Activated T-cell treated with anti-CD3 and anti-CD28 coated beads, Interleukin-2, amount 50 U/mL, for 72 hours (primary cell): ENCODE measurements at regions not wholly inside any gene's neighbourhood (a gene's known extent, or its start where the extent isn't known, plus 50 kb on each side); places are given as distances from the start of the nearest gene placed in this dataset.

ENCODE experiments used
- ATAC-seq, 2 donors: fragments of 150-1000 bp; cut with Tn5 transposase; replicated peaks in 1 of 2; 2 replicates each; pipeline ENCODE4 v1.10.0; 2021; ENCODE audit warnings: moderate library complexity in 2 of 2, mild to moderate bottlenecking in 1 of 2
- DNase-seq, 2 donors: peaks; one replicate each; pipeline ENCODE4 v3.0.0; 2021 to 2022; ENCODE audit warnings: mixed read lengths in 1 of 2
- H3K27ac Mint-ChIP-seq: one replicate; pipeline ENCODE4 v1.8.0; 2022; ENCODE audit warnings: mild to moderate bottlenecking, moderate library complexity, mixed read lengths
- H3K27me3 Mint-ChIP-seq: one replicate; pipeline ENCODE4 v1.8.0; 2022; ENCODE audit warnings: low read depth, mixed read lengths
- H3K36me3 Mint-ChIP-seq, 2 donors: one replicate each; pipeline ENCODE4 v1.8.0; 2022; ENCODE audit warnings: mixed read lengths in 2 of 2, mild to moderate bottlenecking in 1 of 2; ENCODE audit not compliant: insufficient read depth in 2 of 2
- H3K4me1 Mint-ChIP-seq: one replicate; pipeline ENCODE4 v1.8.0; 2022; ENCODE audit warnings: low read depth, mixed read lengths
- H3K4me3 Mint-ChIP-seq, 2 donors: one replicate each; pipeline ENCODE4 v1.8.0; 2022; ENCODE audit warnings: mild to moderate bottlenecking in 2 of 2, mixed read lengths in 2 of 2, moderate library complexity in 2 of 2
- H3K9me3 Mint-ChIP-seq, 2 donors: one replicate each; pipeline ENCODE4 v1.8.0; 2022; ENCODE audit warnings: mixed read lengths in 2 of 2

GRCh38 chr4:156191044-156191781 lies 237.5 kb upstream of the CTSO start:
- no peak overlapping the region for H3K4me3 Mint-ChIP-seq
- no peaks in the 10 kb centered on the region for H3K36me3 Mint-ChIP-seq
- no peaks in the 10 kb centered on the region for H3K9me3 Mint-ChIP-seq
- H3K27me3 Mint-ChIP-seq = no peaks in the 10 kb centered on the region
- no peak overlapping the region for H3K27ac Mint-ChIP-seq
- ATAC-seq = no peak
- no peaks in the 10 kb centered on the region for H3K4me1 Mint-ChIP-seq
- DNase-seq = no peak

- H3K27ac Mint-ChIP-seq = no peak overlapping the region
- H3K36me3 Mint-ChIP-seq = no peaks in the 10 kb centered on the region
- DNase-seq (no peak), ATAC-seq (no peak)
- no peak overlapping the region for H3K4me3 Mint-ChIP-seq
- H3K9me3 Mint-ChIP-seq = no peaks in the 10 kb centered on the region
- H3K27me3 Mint-ChIP-seq = no peaks in the 10 kb centered on the region
- H3K4me1 Mint-ChIP-seq = no peaks in the 10 kb centered on the region
Measured at GRCh38 chr4:156190615-156191014, 236.9 kb upstream of the CTSO start.

- ATAC-seq = no peak
- Mint-ChIP-seq H3K27me3 (no peaks in the 10 kb centered on the region), H3K36me3 (no peaks in the 10 kb centered on the region), H3K9me3 (no peaks in the 10 kb centered on the region), H3K4me1 (no peaks in the 10 kb centered on the region), H3K27ac (no peak overlapping the region), H3K4me3 (no peak overlapping the region)
- DNase-seq = no peak
Measured at GRCh38 chr4:156188596-156188995, 234.9 kb upstream of the CTSO start.

- Mint-ChIP-seq H3K27me3 (no peaks in the 10 kb centered on the region), H3K9me3 (no peaks in the 10 kb centered on the region), H3K4me3 (no peak overlapping the region), H3K4me1 (no peaks in the 10 kb centered on the region), H3K36me3 (no peaks in the 10 kb centered on the region), H3K27ac (no peak overlapping the region)
- ATAC-seq (no peak), DNase-seq (no peak)
Measured at GRCh38 chr4:156186111-156186510, 232.4 kb upstream of the CTSO start.

GRCh38 chr4:156185514-156186055 lies 231.9 kb upstream of the CTSO start:
- Mint-ChIP-seq H3K4me1 (no peaks in the 10 kb centered on the region), H3K27ac (no peak overlapping the region)

GRCh38 chr4:156182269-156182668 lies 228.6 kb upstream of the CTSO start:
- DNase-seq = no peak
- Mint-ChIP-seq H3K36me3 (no peaks in the 10 kb centered on the region), H3K9me3 (no peaks in the 10 kb centered on the region), H3K27ac (no peak overlapping the region), H3K4me1 (no peaks in the 10 kb centered on the region), H3K4me3 (no peak overlapping the region), H3K27me3 (no peaks in the 10 kb centered on the region)
- no peak for ATAC-seq

More at GRCh38 chr4:156185514-156186055, 231.9 kb upstream of the CTSO start:
- no peak overlapping the region for H3K4me3 Mint-ChIP-seq
- DNase-seq (no peak), ATAC-seq (no peak)
- H3K9me3 Mint-ChIP-seq = no peaks in the 10 kb centered on the region
- no peaks in the 10 kb centered on the region for H3K36me3 Mint-ChIP-seq
- H3K27me3 Mint-ChIP-seq = no peaks in the 10 kb centered on the region

- Mint-ChIP-seq H3K4me3 (no peak overlapping the region), H3K27me3 (no peaks in the 10 kb centered on the region), H3K9me3 (peaks cover 1 to 2% of the 10 kb centered on the region in 2 donors), H3K36me3 (no peaks in the 10 kb centered on the region), H3K4me1 (no peaks in the 10 kb centered on the region), H3K27ac (no peak overlapping the region)
- DNase-seq (no peak), ATAC-seq (no peak)
Measured at GRCh38 chr4:156177941-156178340, 224.3 kb upstream of the CTSO start.

- ATAC-seq = no peak
- Mint-ChIP-seq H3K9me3 (peaks cover 1 to 2% of the 10 kb centered on the region in 2 donors), H3K27me3 (no peaks in the 10 kb centered on the region), H3K4me1 (no peaks in the 10 kb centered on the region), H3K27ac (no peak overlapping the region), H3K4me3 (no peak overlapping the region), H3K36me3 (no peaks in the 10 kb centered on the region)
- DNase-seq = no peak
Measured at GRCh38 chr4:156176896-156177295, 223.2 kb upstream of the CTSO start.

- Mint-ChIP-seq H3K9me3 (peaks cover 1 to 2% of the 10 kb centered on the region in 2 donors), H3K4me3 (no peak overlapping the region), H3K36me3 (no peaks in the 10 kb centered on the region), H3K27me3 (no peaks in the 10 kb centered on the region), H3K4me1 (no peaks in the 10 kb centered on the region), H3K27ac (no peak overlapping the region)
- ATAC-seq = no peak
- DNase-seq = no peak
Measured at GRCh38 chr4:156173937-156174336, 220.3 kb upstream of the CTSO start.

- Mint-ChIP-seq H3K27me3 (no peaks in the 10 kb centered on the region), H3K4me3 (no peak overlapping the region), H3K9me3 (peaks cover 1 to 2% of the 10 kb centered on the region in 2 donors), H3K27ac (no peak overlapping the region), H3K36me3 (no peaks in the 10 kb centered on the region), H3K4me1 (no peaks in the 10 kb centered on the region)
- no peak for ATAC-seq
- no peak for DNase-seq
Measured at GRCh38 chr4:156173486-156173885, 219.8 kb upstream of the CTSO start.

- H3K9me3 Mint-ChIP-seq = peaks cover 0 to 2% of the 10 kb centered on the region in 2 donors
- ATAC-seq (no peak), DNase-seq (no peak)
- H3K27me3 Mint-ChIP-seq = no peaks in the 10 kb centered on the region
- H3K36me3 Mint-ChIP-seq = no peaks in the 10 kb centered on the region
- no peak overlapping the region for H3K27ac Mint-ChIP-seq
- H3K4me1 Mint-ChIP-seq = no peaks in the 10 kb centered on the region
- no peak overlapping the region for H3K4me3 Mint-ChIP-seq
Measured at GRCh38 chr4:156169861-156170260, 216.2 kb upstream of the CTSO start.

- no peaks in the 10 kb centered on the region for H3K36me3 Mint-ChIP-seq
- H3K4me3 Mint-ChIP-seq = no peak overlapping the region
- no peak overlapping the region for H3K27ac Mint-ChIP-seq
- H3K4me1 Mint-ChIP-seq = no peaks in the 10 kb centered on the region
- no peak for ATAC-seq
- DNase-seq = no peak
- H3K9me3 Mint-ChIP-seq = peaks cover 2 to 4% of the 10 kb centered on the region in 2 donors
- H3K27me3 Mint-ChIP-seq = no peaks in the 10 kb centered on the region
Measured at GRCh38 chr4:156169011-156169410, 215.3 kb upstream of the CTSO start.

- no peak for ATAC-seq
- DNase-seq = no peak
- Mint-ChIP-seq H3K36me3 (no peaks in the 10 kb centered on the region), H3K9me3 (peaks cover 0 to 4% of the 10 kb centered on the region in 2 donors), H3K27ac (no peak overlapping the region), H3K4me1 (no peaks in the 10 kb centered on the region), H3K4me3 (no peak overlapping the region), H3K27me3 (no peaks in the 10 kb centered on the region)
Measured at GRCh38 chr4:156168288-156168687, 214.6 kb upstream of the CTSO start.

GRCh38 chr4:156158747-156159146 lies 205.1 kb upstream of the CTSO start:
- Mint-ChIP-seq H3K4me3 (no peak overlapping the region), H3K4me1 (no peaks in the 10 kb centered on the region), H3K36me3 (no peaks in the 10 kb centered on the region), H3K27me3 (no peaks in the 10 kb centered on the region), H3K27ac (no peak overlapping the region), H3K9me3 (no peaks in the 10 kb centered on the region)
- ATAC-seq (no peak), DNase-seq (no peak)
